ENCODE measurements at regions not wholly inside any gene's neighbourhood (a gene's known extent, or its start where the extent isn't known, plus 50 kb on each side); places are given as distances from the start of the nearest gene placed in this dataset.

DNA sequence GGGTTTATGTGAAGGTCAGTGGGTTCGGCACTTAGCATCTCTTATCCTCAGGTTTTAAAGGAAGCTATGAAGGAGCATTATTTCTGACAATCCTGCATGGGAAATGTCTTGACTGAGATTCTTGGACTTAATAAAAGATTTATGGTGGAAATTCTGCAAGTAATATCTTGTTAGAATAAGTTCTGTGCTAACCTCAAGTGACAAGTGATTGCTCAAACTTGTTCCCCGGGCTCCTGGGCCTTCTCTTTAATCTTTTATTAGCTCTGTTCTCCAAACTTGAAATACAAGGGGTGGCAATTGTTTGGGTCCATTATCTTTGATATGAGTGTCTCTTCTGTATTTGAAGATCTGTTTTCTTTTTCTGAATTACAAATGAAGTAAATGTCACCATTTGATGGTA lies 140.6 kb upstream of the CTBP2 start:
- ChIA-PET POLR2A (no interaction called here), CTCF (no interaction called here), RAD21 (ENCODE audit: low non-redundant PET in 1 of 2, low total read pairs in 2 of 2, uncharacterized antibody in 2 of 2, unreplicated experiment in 2 of 2) (no interaction called here)
- BruUV-seq (replicated peaks), result no TSS peak
- Histone ChIP-seq H3K79me2 (ENCODE audit: insufficient read depth, low read length) (no peaks in the 10 kb centered on the region), H3K27ac (ENCODE audit: low read depth, low read length) (no peak overlapping the region), H3K27me3 (ENCODE audit: insufficient read depth, low read length) (no peaks in the 10 kb centered on the region), H3K4me3 (replicated peaks in 1 of 2; ENCODE audit: low read depth in 1 of 2, low read length in 2 of 2) (no peak overlapping the region), H2AFZ (ENCODE audit: low read depth, low read length, poor library complexity, severe bottlenecking) (no peak overlapping the region), H3K4me1 (ENCODE audit: control insufficient read depth in 1 of 2, insufficient read depth in 2 of 2, low read length in 2 of 2) (peaks cover 0 to 5% of the 10 kb centered on the region in 2 experiments; a peak in 1 of 4 replicates), H3K9me2 (ENCODE audit: insufficient read depth) (no peaks in the 10 kb centered on the region), H3K9ac (ENCODE audit: low read length) (no peak overlapping the region), H3K4me2 (ENCODE audit: low read length) (no peak overlapping the region), H3K36me3 (ENCODE audit: control insufficient read depth in 1 of 2, insufficient read depth in 2 of 2, low read length in 2 of 2) (no peaks in the 10 kb centered on the region), H3K9me3 (ENCODE audit: control insufficient read depth in 1 of 2, insufficient read depth in 1 of 2, low read depth in 1 of 2, low read length in 2 of 2) (no peaks in the 10 kb centered on the region), H4K20me1 (ENCODE audit: insufficient read depth) (no peaks in the 10 kb centered on the region)
- no peak for TF ChIP-seq EZH2 (IDR thresholded peaks at IDR 0.05)
- no peak for TF ChIP-seq RAD21 (IDR thresholded peaks at IDR 0.05; ENCODE audit: low read depth)
- TF ChIP-seq, protein P1, sequence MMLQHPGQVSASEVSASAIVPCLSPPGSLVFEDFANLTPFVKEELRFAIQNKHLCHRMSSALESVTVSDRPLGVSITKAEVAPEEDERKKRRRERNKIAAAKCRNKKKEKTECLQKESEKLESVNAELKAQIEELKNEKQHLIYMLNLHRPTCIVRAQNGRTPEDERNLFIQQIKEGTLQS (IDR thresholded peaks at IDR 0.05), result no peak
- TF ChIP-seq, protein P2, sequence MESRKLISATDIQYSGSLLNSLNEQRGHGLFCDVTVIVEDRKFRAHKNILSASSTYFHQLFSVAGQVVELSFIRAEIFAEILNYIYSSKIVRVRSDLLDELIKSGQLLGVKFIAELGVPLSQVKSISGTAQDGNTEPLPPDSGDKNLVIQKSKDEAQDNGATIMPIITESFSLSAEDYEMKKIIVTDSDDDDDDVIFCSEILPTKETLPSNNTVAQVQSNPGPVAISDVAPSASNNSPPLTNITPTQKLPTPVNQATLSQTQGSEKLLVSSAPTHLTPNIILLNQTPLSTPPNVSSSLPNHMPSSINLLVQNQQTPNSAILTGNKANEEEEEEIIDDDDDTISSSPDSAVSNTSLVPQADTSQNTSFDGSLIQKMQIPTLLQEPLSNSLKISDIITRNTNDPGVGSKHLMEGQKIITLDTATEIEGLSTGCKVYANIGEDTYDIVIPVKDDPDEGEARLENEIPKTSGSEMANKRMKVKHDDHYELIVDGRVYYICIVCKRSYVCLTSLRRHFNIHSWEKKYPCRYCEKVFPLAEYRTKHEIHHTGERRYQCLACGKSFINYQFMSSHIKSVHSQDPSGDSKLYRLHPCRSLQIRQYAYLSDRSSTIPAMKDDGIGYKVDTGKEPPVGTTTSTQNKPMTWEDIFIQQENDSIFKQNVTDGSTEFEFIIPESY (IDR thresholded peaks at IDR 0.05; ENCODE audit: extremely low read depth, insufficient replicate concordance, low read length), result no peak
- TF ChIP-seq FOSL1 (IDR thresholded peaks at IDR 0.05; ENCODE audit: low read depth), result no peak
- TF ChIP-seq ZFX (IDR thresholded peaks at IDR 0.05), result no peak
- TF ChIP-seq JUND (IDR thresholded peaks at IDR 0.05), result no peak
- TF ChIP-seq YY1 (IDR thresholded peaks at IDR 0.05; ENCODE audit: extremely low read depth, insufficient replicate concordance, low read depth, low read length), result no peak
- TF ChIP-seq CEBPB (IDR thresholded peaks at IDR 0.05; ENCODE audit: low read depth), result no peak
- DNase-seq (ENCODE audit: low read depth, low spot score) (no peak), ATAC-seq (no peak)
- intact Hi-C loops (cut with micrococcal nuclease), result no loop called here

DNA sequence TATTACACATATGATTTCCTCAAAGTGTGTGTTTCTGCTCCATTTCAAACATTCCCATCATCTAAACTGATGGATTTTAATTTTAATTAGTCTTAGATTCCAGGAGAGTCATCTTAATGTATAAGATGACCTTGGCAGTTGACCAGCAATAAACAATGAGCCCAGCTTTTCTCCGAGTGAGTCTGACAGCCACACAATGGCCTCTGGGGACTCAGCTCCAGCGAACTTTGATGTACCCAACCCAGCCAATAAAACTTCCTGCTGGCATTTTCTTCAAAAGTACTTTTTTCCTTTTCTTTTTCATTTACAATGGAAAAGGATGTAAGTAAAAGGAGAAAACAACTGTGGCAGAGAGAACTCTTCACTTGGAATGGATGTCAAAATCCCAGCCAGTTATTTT lies 139.1 kb upstream of the CTBP2 start:
- Histone ChIP-seq H3K4me2 (ENCODE audit: low read length) (no peak overlapping the region), H3K9ac (ENCODE audit: low read length) (no peak overlapping the region), H3K79me2 (ENCODE audit: insufficient read depth, low read length) (no peaks in the 10 kb centered on the region), H3K9me2 (ENCODE audit: insufficient read depth) (no peaks in the 10 kb centered on the region), H4K20me1 (ENCODE audit: insufficient read depth) (no peaks in the 10 kb centered on the region), H3K27me3 (ENCODE audit: insufficient read depth, low read length) (no peaks in the 10 kb centered on the region), H2AFZ (ENCODE audit: low read depth, low read length, poor library complexity, severe bottlenecking) (no peak overlapping the region), H3K9me3 (ENCODE audit: control insufficient read depth in 1 of 2, insufficient read depth in 1 of 2, low read depth in 1 of 2, low read length in 2 of 2) (no peaks in the 10 kb centered on the region), H3K27ac (ENCODE audit: low read depth, low read length) (no peak overlapping the region), H3K4me1 (ENCODE audit: control insufficient read depth in 1 of 2, insufficient read depth in 2 of 2, low read length in 2 of 2) (peaks cover 0 to 5% of the 10 kb centered on the region in 2 experiments; a peak in 1 of 4 replicates), H3K36me3 (ENCODE audit: control insufficient read depth in 1 of 2, insufficient read depth in 2 of 2, low read length in 2 of 2) (no peaks in the 10 kb centered on the region), H3K4me3 (replicated peaks in 1 of 2; ENCODE audit: low read depth in 1 of 2, low read length in 2 of 2) (no peak overlapping the region)
- ATAC-seq, result no peak
- no TSS peak for BruUV-seq (replicated peaks)
- ChIA-PET RAD21 (ENCODE audit: low non-redundant PET in 1 of 2, low total read pairs in 2 of 2, uncharacterized antibody in 2 of 2, unreplicated experiment in 2 of 2) (no interaction called here), POLR2A (no interaction called here), CTCF (no interaction called here)
- TF ChIP-seq TCF7L2 (IDR thresholded peaks at IDR 0.05; ENCODE audit: borderline replicate concordance, extremely low read depth, insufficient read depth, insufficient read length) (peak; percentile 28), SP1 (IDR thresholded peaks at IDR 0.05; ENCODE audit: low read depth) (no peak)
- intact Hi-C loops (cut with micrococcal nuclease), result no loop called here
- no peak for DNase-seq (ENCODE audit: low read depth, low spot score)

Data from HCT116 (cell line).